IMR-90 (cell line): ENCODE measurements at regions not wholly inside any gene's neighbourhood (a gene's known extent, or its start where the extent isn't known, plus 50 kb on each side); places are given as distances from the start of the nearest gene placed in this dataset.
A peak's percentile ranks its signal among the peaks of the same experiment; 100 is the strongest.

ENCODE experiments used
- ATAC-seq: fragments of 200-7000 bp; cut with Tn5 transposase; 2 replicates; pipeline ENCODE4 v1.9.1; 2020; ENCODE audit warnings: low read depth, mild to moderate bottlenecking, moderate library complexity
- BruUV-seq: library from RNA; stranded (reverse); fragments of 400-500 nt; replicated peaks from 2 replicates; lab custom pipeline; 2021; lab: Mats Ljungman, UMichigan
- CTCF ChIA-PET: fragments of 300-600 bp; formaldehyde crosslinking; extraction: SDS; loops from one replicate; lab custom pipeline; 2021; ENCODE audit warnings: antibody characterized with exemption; lab: Yijun Ruan, JAX
- POLR2A ChIA-PET: fragments of 300-600 bp; sonication (Branson Sonifier 250); formaldehyde crosslinking; loops from one replicate; lab custom pipeline; 2022; ENCODE audit warnings: antibody characterized with exemption; ENCODE audit not compliant: unreplicated experiment; lab: Charles Lee
- DNase-seq: peaks from one replicate; pipeline ENCODE4 v3.0.0; 2013
- H2AFZ ChIP-seq: replicated peaks from 2 replicates; pipeline ENCODE3; 2013; ENCODE audit warnings: low read length, mild to moderate bottlenecking; ENCODE audit not compliant: poor library complexity
- H2AK5ac ChIP-seq: 2 replicates; pipeline ENCODE4 v1.6.1; 2013; ENCODE audit warnings: low read depth, low read length, inconsistent platforms
- H2AK9ac ChIP-seq: replicated peaks from 2 replicates; pipeline ENCODE3; 2013; ENCODE audit warnings: mild to moderate bottlenecking, low read depth, low read length, moderate library complexity; ENCODE audit not compliant: poor library complexity
- H2BK120ac ChIP-seq: 2 replicates; pipeline ENCODE4 v1.6.1; 2013; ENCODE audit warnings: low read depth, low read length, inconsistent platforms
- H2BK15ac ChIP-seq: 3 replicates; pipeline ENCODE4 v1.6.1; 2013; ENCODE audit warnings: low read depth, low read length, inconsistent platforms
- H2BK20ac ChIP-seq: 2 replicates; pipeline ENCODE4 v1.6.1; 2013; ENCODE audit warnings: low read depth, mild to moderate bottlenecking, inconsistent platforms, low read length, moderate library complexity
- H2BK5ac ChIP-seq: 2 replicates; pipeline ENCODE4 v1.6.1; 2013; ENCODE audit warnings: mild to moderate bottlenecking, low read depth, low read length, inconsistent platforms; ENCODE audit not compliant: poor library complexity, severe bottlenecking
- H3K14ac ChIP-seq: replicated peaks from 2 replicates; pipeline ENCODE4 v1.6.1; 2013; ENCODE audit warnings: low read depth, low read length, inconsistent platforms
- H3K18ac ChIP-seq: 2 replicates; pipeline ENCODE4 v1.6.1; 2013; ENCODE audit warnings: low read depth, low read length, control low read depth
- H3K23ac ChIP-seq: 2 replicates; pipeline ENCODE4 v1.6.1; 2013; ENCODE audit warnings: low read depth, low read length, inconsistent platforms
- H3K27ac ChIP-seq: 2 replicates; pipeline ENCODE4 v1.5.1; 2013; ENCODE audit warnings: mild to moderate bottlenecking, control low read depth, low read length; ENCODE audit not compliant: insufficient read depth
- H3K27me3 ChIP-seq: 2 replicates; pipeline ENCODE4 v1.6.1; 2013; ENCODE audit warnings: low read length; ENCODE audit not compliant: control insufficient read depth, insufficient read depth
- H3K36me3 ChIP-seq: 2 replicates; pipeline ENCODE4 v1.6.1; 2013; ENCODE audit warnings: low read length, mixed read lengths; ENCODE audit not compliant: control insufficient read depth, insufficient read depth
- H3K4ac ChIP-seq: 2 replicates; pipeline ENCODE4 v1.6.1; 2013; ENCODE audit warnings: low read depth, low read length, inconsistent platforms
- H3K4me1 ChIP-seq: 2 replicates; pipeline ENCODE4 v1.6.1; 2013; ENCODE audit warnings: low read length, mixed read lengths; ENCODE audit not compliant: control insufficient read depth, insufficient read depth
- H3K4me2 ChIP-seq: 2 replicates; pipeline ENCODE4 v1.6.1; 2013; ENCODE audit warnings: low read depth, mild to moderate bottlenecking, control low read depth, low read length, moderate library complexity
- H3K4me3 ChIP-seq: 2 replicates; pipeline ENCODE4 v1.5.1; 2013; ENCODE audit warnings: low read depth, mild to moderate bottlenecking, control low read depth, low read length, moderate library complexity; ENCODE audit not compliant: insufficient read depth
- H3K56ac ChIP-seq: 2 replicates; pipeline ENCODE4 v1.6.1; 2013; ENCODE audit warnings: low read length, inconsistent platforms; ENCODE audit not compliant: insufficient read depth; ENCODE audit errors: extremely low read depth
- H3K79me1 ChIP-seq, 2 experiments: 2 replicates each; pipeline ENCODE4 v1.6.1; 2013; ENCODE audit warnings: low read length in 2 of 2, inconsistent platforms in 1 of 2, low read depth in 1 of 2
- H3K9ac ChIP-seq: 2 replicates; pipeline ENCODE4 v1.6.1; 2013; ENCODE audit warnings: low read depth, low read length, control low read depth
- H3K9me1 ChIP-seq: 2 replicates; pipeline ENCODE4 v1.6.1; 2013; ENCODE audit warnings: low read length, inconsistent platforms; ENCODE audit not compliant: insufficient read depth
- H3K9me3 ChIP-seq: 2 replicates; pipeline ENCODE4 v1.6.1; 2013; ENCODE audit warnings: low read length; ENCODE audit not compliant: control insufficient read depth, insufficient read depth
- H4K20me1 ChIP-seq: 2 replicates; pipeline ENCODE4 v1.6.1; 2013; ENCODE audit warnings: low read length, inconsistent platforms; ENCODE audit not compliant: insufficient read depth
- H4K5ac ChIP-seq: 2 replicates; pipeline ENCODE4 v1.6.1; 2013; ENCODE audit warnings: mild to moderate bottlenecking, low read depth, low read length, control low read depth
- H4K8ac ChIP-seq, 2 experiments: 2 replicates each; pipeline ENCODE4 v1.6.1; 2013; ENCODE audit warnings: low read depth in 2 of 2, low read length in 2 of 2, control low read depth in 1 of 2, inconsistent platforms in 1 of 2
- H4K91ac ChIP-seq: 2 replicates; pipeline ENCODE4 v1.6.1; 2013; ENCODE audit warnings: low read depth, low read length, inconsistent platforms; ENCODE audit not compliant: insufficient read depth
- FOS ChIP-seq: fragments of 150-350 bp; IDR thresholded peaks from 2 replicates; pipeline ENCODE4 v1.6.1; 2016; ENCODE audit warnings: low read depth, low read length
- MAFK ChIP-seq: IDR thresholded peaks from 2 replicates; pipeline ENCODE4 v1.6.1; 2012; ENCODE audit warnings: low read depth, low read length, improper control_type of control experiment
- MXI1 ChIP-seq: IDR thresholded peaks from 2 replicates; pipeline ENCODE4 v1.6.1; 2012; ENCODE audit warnings: low read depth, mild to moderate bottlenecking, low read length, moderate library complexity, borderline replicate concordance
- NFE2L2 ChIP-seq: fragments of 150-350 bp; IDR thresholded peaks from 2 replicates; pipeline ENCODE4 v1.6.1; 2016; ENCODE audit warnings: low read depth, mild to moderate bottlenecking, low read length
- POLR2A ChIP-seq: IDR thresholded peaks from 2 replicates; pipeline ENCODE4 v1.6.1; 2012; ENCODE audit warnings: mild to moderate bottlenecking, low read depth, low read length
- WGBS, 2 experiments: methylation state at CpG; one replicate each; pipeline versions ENCODE4 v1.1.5 to v1.1.7; 2013; ENCODE audit warnings: missing lambda C conversion rate in 2 of 2; ENCODE audit not compliant: insufficient read length in 1 of 2; ENCODE audit errors: extremely low coverage in 2 of 2; 5-methylcytosine and 5-hydroxymethylcytosine counted together
- dilution Hi-C: fragments of 300-500 bp; cut with HindIII; formaldehyde crosslinking; loops from one replicate; pipeline ENCODE4 v1.14.3; 2018; ENCODE audit warnings: low sequenced_read_pairs; ENCODE audit not compliant: unreplicated experiment
- in situ Hi-C: fragments of 300-500 bp; cut with MboI; formaldehyde crosslinking; loops from 3 replicates; pipeline ENCODE4 v1.14.3; 2019; ENCODE audit warnings: low sequenced_read_pairs, inconsistent platforms, mixed read lengths
- intact Hi-C: fragments of 100-400 bp; cut with micrococcal nuclease; formaldehyde crosslinking; loops from 2 replicates; pipeline ENCODE4 v1.10.0; 2022

GRCh38 chr2:215624423-215624829 lies 188.6 kb upstream of the FN1 start (continued):
- no peak for TF ChIP-seq MXI1

DNA sequence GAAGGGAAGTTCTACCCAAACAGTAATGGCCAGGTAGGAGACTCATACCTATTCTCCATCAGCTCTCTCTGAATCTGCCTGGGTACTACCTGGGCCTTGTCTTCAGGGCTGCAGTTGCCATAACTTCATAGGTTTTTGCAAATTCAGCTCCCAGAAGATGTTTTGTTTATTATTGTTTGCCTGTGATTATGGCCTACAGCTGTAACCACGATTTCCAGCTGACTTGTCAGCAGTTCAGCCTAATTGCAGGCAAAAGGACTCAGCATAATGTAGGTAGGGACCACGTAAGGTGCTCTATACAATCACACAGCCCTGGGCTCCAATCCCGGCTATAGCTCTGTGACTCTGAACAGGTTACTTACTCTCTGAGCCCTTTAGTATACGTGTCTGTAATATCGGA lies 187.0 kb upstream of the FN1 start:
- no peak overlapping the region for H3K56ac ChIP-seq
- no peaks in the 10 kb centered on the region for H4K20me1 ChIP-seq
- H3K14ac ChIP-seq = peak overlapping the region; percentile 34; the same call in 1 of the 2 replicates
- H2BK15ac ChIP-seq = peak overlapping the region; percentile 69; the same call in 2 of the 3 replicates
- H3K9me3 ChIP-seq = no peaks in the 10 kb centered on the region
- H3K36me3 ChIP-seq = no peaks in the 10 kb centered on the region
- DNase-seq (peak; percentile 63), ATAC-seq (no peak)
- ChIA-PET CTCF (interaction anchor here (0.6 to 0.8 kb wide), 3 partner anchors 22 to 297 kb away, joined by 3 to 5 read pairs (median 3); no protein-coding TSS in a partner anchor), POLR2A (no interaction called here)
- no peaks in the 10 kb centered on the region for H3K79me1 ChIP-seq
- no TSS peak for BruUV-seq
- H2AK9ac ChIP-seq = no peak overlapping the region
- WGBS, 2 experiments = 100% methylated on average over 1 of the region's 5 CpGs; no CpG with 5 or more reads in 1 of the 2 experiments
- H3K27me3 ChIP-seq = no peaks in the 10 kb centered on the region
- H2AK5ac ChIP-seq = peak overlapping the region; percentile 29; the same call in 1 of the 2 replicates
- H2BK20ac ChIP-seq = peak overlapping the region; percentile 22; the same call in 1 of the 2 replicates
- H3K9me1 ChIP-seq = peaks cover 7% of the 10 kb centered on the region
- intact Hi-C loops = loop anchor here (5.0 kb wide), 1 partner anchor 161 kb away; no protein-coding TSS in a partner anchor
- peaks cover 17% of the 10 kb centered on the region for H3K4me1 ChIP-seq
- no peak overlapping the region for H2AFZ ChIP-seq
- peak overlapping the region; percentile 73; the same call in 1 of the 2 replicates for H3K18ac ChIP-seq
- peak overlapping the region; percentile 78; the same call in 1 of the 2 replicates for H2BK120ac ChIP-seq
- peak overlapping the region; percentile 30; the same call in 1 of the 2 replicates for H4K91ac ChIP-seq
- H3K4ac ChIP-seq = peak overlapping the region; percentile 21
- H2BK5ac ChIP-seq = peak overlapping the region; percentile 28
- H3K9ac ChIP-seq = no peak overlapping the region
- in situ Hi-C loops = no loop called here
- no peak overlapping the region for H3K27ac ChIP-seq
- TF ChIP-seq FOS (no peak), NFE2L2 (0 out of 2 replicates have a peak, but pooled peaks have one; percentile 4), POLR2A (no peak), MAFK (peak; percentile 24; the same call in 1 of the 2 replicates)
- H3K4me3 ChIP-seq = no peak overlapping the region
- H4K8ac ChIP-seq = peak overlapping the region; percentile 16 to 18; a peak in 2 of 4 replicates
- H4K5ac ChIP-seq = peak overlapping the region; percentile 65; the same call in 1 of the 2 replicates
- H3K4me2 ChIP-seq = no peak overlapping the region
- dilution Hi-C loops = no loop called here
- no peak overlapping the region for H3K23ac ChIP-seq
